AG09319 (cell line): ENCODE measurements at regions not wholly inside any gene's neighbourhood (a gene's known extent, or its start where the extent isn't known, plus 50 kb on each side); places are given as distances from the start of the nearest gene placed in this dataset.
"Not testable (repeated sequence)": the region's sequence is repeated elsewhere in the genome, so short reads cannot be mapped to it uniquely, and the experiment has no call there.

Source experiments
- DNase-seq: peaks from one replicate; pipeline ENCODE4 v3.0.0-alpha.2; 2010; ENCODE audit warnings: low read depth; ENCODE audit errors: extremely low read depth
- CTCF ChIP-seq: IDR thresholded peaks from 2 replicates; pipeline ENCODE4 v1.5.1; 2011; ENCODE audit warnings: low read depth, mild to moderate bottlenecking, inconsistent platforms, low read length, moderate library complexity

DNA sequence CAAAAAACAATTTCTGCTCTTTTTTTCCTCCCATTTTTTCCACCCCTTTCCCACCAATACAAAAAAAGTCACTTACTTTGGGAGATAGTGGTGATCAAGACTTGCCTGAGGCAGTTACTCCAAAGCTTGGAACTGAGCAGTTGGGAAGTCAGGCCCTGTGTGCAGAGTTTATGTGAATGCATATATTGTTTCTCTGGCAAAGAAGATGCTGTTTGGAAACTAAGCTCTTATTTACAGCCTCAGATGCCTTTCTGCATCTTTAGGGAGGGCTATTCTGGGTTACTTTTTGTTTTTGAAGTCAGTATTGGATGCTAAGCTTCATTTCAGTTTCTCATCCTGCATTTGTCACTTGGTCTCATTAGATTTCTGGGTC lies 136.3 kb downstream of the ZNF330 start:
- DNase-seq, result no peak

GRCh38 chr4:141368241-141368640 lies 147.5 kb downstream of the ZNF330 start:
- DNase-seq, result not testable (repeated sequence)

More for the DNA sequence above, 136.3 kb downstream of the ZNF330 start:
- TF ChIP-seq CTCF, result no peak

DNA sequence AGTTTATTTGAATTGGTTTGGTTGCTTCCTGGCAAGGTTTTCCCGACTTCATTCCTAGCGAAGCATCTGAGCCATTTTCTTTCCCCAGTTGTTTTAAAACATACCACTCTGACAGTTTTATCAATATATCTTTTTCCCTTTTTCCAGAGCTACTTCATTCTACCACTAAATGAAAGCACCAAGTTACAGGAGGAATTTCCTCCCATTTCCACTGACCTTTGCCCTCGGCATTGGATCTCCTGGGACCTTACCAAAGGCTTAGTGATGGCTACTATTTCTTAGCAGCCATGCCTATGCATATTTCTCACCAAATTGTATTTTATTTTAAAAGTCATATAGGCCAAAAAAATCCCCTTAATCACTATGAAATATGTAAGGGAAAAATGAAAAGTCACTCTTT lies 150.5 kb downstream of the ZNF330 start:
- DNase-seq, result no peak
- no peak for TF ChIP-seq CTCF

DNA sequence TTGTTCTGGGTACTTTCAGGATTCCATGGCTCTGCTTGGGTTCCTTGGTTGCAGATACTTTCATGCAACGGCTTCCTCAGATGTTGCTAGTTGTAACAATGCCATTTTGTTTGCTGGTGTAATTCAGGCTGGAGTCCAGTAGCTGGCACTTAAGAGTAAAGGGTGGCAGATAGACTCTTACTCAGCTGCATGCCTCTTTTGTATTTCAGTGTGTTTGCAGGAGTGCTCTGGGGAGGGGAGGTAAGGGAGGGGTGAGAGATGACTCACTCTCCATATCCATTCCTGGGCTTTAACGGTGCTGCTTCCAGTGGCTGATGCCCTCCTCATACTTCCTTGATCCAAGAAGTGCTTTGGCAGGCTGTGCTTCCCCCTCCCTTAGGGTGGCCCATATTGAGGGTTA lies 155.2 kb downstream of the ZNF330 start:
- TF ChIP-seq CTCF, result peak; percentile 67
- DNase-seq, result peak; percentile 76

- DNase-seq, result no peak
- no peak for TF ChIP-seq CTCF
Measured at GRCh38 chr4:141376769-141377168, 156.1 kb downstream of the ZNF330 start.

- TF ChIP-seq CTCF, result no peak
- DNase-seq, result no peak
Measured at GRCh38 chr4:141387299-141387698, 166.6 kb downstream of the ZNF330 start.

DNA sequence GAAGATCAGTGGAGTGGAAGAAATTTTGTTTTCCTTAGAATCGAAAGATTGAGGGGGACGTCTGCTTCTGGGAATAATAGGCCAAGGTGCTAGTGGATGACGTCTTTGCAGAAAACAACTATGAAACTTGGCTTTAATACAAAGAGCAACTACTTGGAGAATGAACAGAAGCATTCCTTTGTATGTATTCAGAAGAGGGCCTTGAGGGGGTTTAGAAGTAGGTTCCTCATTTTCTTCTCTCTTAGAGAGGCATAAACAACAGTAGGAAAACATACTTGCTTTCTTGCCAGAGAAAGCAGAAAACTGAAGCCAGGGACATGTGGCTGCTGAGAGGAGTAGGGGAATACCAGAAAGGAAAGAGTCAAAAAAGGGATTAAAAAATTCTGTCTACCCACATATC lies 167.8 kb downstream of the ZNF330 start:
- peak; percentile 54 for DNase-seq
- no peak for TF ChIP-seq CTCF

GRCh38 chr4:141389649-141390048 lies 169.0 kb downstream of the ZNF330 start:
- no peak for TF ChIP-seq CTCF
- no peak for DNase-seq
